Right lobe of liver (tissue), 4 donors: ENCODE measurements at regions not wholly inside any gene's neighbourhood (a gene's known extent, or its start where the extent isn't known, plus 50 kb on each side); places are given as distances from the start of the nearest gene placed in this dataset.

Experiments used
- POLR2A ChIP-seq: fragments of 450-650 bp; IDR thresholded peaks from one replicate; pipeline ENCODE4 v1.6.1; 2017; ENCODE audit warnings: antibody characterized with exemption, mild to moderate bottlenecking
- TF ChIP-seq, protein P1 (sequence below), 4 donors: fragments of 200-600 bp in 3 of 4; fragments of 450-650 bp in 1 of 4; IDR thresholded peaks; one replicate each; pipeline versions ENCODE4 v1.5.1 to v1.8.0; 2016 to 2022; ENCODE audit warnings: antibody characterized with exemption in 4 of 4, mild to moderate bottlenecking in 2 of 4
- donor health status: DM: no; HTN: no; CAD: no.
- donor health status: DM: no; HTN: no; CAD: no.
- donor health status: DM: no; HTN: yes; CAD: no.

DNA sequence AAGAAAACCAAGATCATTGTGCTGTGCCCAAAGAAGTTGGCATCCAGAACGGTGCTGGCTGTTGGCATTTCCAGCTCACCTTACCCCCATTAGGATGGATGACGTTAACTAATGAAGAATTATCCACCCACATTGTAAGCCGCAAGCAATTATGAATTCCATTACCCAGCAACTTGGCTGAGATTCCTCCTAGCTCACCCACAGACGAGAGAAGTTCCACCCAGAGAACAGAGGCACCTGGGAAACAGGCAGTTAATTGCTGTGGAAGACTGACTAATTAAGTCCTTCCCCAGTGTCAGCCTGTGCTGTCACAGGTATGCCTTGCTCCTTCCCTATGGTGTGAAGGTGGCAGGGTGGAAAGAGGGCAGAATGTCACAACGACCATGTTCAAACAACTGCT lies 456.2 kb upstream of the CDH5 start:
- TF ChIP-seq, protein P1, sequence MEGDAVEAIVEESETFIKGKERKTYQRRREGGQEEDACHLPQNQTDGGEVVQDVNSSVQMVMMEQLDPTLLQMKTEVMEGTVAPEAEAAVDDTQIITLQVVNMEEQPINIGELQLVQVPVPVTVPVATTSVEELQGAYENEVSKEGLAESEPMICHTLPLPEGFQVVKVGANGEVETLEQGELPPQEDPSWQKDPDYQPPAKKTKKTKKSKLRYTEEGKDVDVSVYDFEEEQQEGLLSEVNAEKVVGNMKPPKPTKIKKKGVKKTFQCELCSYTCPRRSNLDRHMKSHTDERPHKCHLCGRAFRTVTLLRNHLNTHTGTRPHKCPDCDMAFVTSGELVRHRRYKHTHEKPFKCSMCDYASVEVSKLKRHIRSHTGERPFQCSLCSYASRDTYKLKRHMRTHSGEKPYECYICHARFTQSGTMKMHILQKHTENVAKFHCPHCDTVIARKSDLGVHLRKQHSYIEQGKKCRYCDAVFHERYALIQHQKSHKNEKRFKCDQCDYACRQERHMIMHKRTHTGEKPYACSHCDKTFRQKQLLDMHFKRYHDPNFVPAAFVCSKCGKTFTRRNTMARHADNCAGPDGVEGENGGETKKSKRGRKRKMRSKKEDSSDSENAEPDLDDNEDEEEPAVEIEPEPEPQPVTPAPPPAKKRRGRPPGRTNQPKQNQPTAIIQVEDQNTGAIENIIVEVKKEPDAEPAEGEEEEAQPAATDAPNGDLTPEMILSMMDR (IDR thresholded peaks at IDR 0.05) = no peak
- no peak for TF ChIP-seq POLR2A
